GM18858 (cell line): ENCODE measurements at regions not wholly inside any gene's neighbourhood (a gene's known extent, or its start where the extent isn't known, plus 50 kb on each side); places are given as distances from the start of the nearest gene placed in this dataset.
"Not testable (repeated sequence)": the region's sequence is repeated elsewhere in the genome, so short reads cannot be mapped to it uniquely, and the experiment has no call there.

Experiments
- ATAC-seq: cut with Tn5 transposase; IDR thresholded peaks from one replicate; pipeline ENCODE4 v1.9.1; 2021; ENCODE audit not compliant: unreplicated experiment

DNA sequence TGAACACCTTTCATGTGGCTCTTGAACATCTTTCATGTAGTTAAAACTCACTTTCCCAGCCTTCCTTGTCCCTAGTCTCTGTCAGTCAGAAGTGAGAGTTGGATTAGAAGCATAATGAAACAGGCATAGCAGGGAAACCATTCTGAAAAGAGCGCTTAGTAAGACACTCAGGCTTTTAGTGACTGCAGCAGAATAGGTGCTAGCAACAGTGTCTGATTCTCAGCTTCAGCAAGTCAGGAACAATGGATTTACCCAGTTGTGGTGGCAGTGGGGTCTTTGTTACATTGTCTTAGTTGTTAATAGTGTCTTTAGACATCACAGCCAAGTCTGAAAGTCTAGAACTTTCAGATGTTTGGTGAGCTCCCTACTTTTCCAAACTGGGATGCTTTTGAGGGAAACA is 177.1 kb upstream of the PCDH7 start:
- ATAC-seq = no peak

DNA sequence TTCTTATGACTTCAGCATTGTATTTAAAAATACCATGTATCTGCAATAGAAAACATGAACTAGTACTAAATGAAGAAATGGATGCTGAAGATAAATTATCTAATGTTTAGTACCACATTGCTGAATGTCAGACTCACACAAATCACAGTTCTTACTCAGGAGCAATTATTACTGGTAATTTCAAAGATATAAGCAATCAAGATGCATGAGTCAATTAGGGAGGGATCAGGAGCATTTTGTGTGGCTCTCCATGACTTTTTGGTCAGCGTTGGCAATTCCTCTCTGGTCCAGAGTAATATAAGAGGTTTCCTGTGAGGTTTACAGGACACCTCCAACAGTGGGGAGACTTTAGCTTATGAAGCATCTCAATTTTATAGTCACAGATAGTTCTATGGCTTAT is 167.0 kb upstream of the PCDH7 start:
- ATAC-seq = no peak

- ATAC-seq = no peak
These were observed 166.5 kb upstream of the PCDH7 start for GRCh38 chr4:30553706-30554105.

DNA sequence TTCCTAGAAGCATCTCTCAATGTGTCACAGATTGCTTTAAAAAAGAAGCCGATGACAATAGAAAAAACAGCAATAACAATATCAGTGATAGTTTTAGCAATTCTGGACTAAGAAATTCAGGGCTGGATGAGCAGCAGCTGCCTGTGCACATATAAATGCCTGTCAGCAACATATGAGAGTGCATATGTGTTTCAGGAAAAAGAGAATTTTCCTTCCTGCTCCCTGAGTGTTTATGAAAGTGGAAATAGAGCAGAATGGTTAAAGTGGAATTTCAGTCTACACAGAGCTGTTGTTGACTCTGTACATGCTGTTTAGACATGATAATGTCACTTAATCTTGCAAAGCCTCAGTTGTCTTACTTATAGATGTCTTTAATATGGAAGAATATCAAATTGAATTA is 164.4 kb upstream of the PCDH7 start:
- no peak for ATAC-seq

- no peak for ATAC-seq
These were observed 160.7 kb upstream of the PCDH7 start for GRCh38 chr4:30559481-30559880.

- ATAC-seq = no peak
These were observed 133.3 kb upstream of the PCDH7 start for GRCh38 chr4:30586850-30587249.

DNA sequence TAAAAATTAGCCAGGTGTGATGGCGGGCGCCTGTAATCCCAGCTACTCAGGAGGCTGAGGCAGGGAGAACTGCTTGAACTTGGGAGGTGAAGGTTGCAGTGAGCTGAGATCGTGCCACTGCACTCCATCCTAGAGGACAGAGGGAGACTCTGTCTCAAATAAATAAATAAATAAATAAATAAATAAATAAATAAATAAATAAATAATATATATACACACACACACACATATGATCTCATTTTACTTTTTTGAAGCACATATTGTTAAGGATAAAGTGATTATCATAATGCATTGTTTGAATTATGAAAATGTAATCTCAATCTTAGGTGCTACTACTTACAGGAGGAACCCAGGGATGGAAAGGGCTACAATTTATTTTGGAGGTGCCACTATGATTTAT is 130.5 kb upstream of the PCDH7 start:
- ATAC-seq = not testable (repeated sequence)

DNA sequence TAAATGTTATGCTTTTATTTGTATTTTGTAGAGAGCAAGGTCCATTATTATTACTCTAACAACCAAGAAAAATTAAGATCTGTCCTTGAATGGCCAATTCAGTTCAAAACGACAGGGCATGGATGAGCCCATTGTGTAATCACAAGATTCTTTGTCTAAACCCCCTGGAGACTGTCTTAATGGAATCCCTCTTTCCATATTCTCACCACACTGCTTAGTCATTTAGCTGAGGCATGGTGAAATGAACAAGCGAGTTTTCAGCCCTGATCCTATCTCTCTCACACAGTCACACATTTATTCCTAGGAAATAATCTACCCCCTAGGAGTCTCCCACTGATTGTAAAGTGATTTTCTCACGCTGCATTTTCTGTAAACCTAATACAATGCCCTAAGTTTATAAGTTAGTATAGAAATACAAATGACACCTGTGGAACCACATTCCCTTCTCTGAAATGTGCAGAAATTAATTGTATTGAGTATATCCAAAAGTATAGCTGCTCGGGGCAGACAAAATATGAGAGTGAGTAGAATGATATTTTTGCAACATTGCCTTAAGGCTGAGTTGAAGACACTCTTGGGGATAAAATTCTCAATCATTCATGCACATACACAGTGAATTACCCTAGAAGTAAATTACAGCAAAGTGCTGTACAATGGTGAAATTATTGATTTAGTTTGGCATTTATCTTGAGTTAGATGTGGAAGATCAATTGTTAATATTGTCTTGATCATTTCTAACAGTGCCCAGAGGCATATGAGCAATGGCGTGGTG is 119.7 kb upstream of the PCDH7 start:
- ATAC-seq = no peak

- ATAC-seq = no peak
These were observed 118.9 kb upstream of the PCDH7 start for GRCh38 chr4:30601070-30601865.

DNA sequence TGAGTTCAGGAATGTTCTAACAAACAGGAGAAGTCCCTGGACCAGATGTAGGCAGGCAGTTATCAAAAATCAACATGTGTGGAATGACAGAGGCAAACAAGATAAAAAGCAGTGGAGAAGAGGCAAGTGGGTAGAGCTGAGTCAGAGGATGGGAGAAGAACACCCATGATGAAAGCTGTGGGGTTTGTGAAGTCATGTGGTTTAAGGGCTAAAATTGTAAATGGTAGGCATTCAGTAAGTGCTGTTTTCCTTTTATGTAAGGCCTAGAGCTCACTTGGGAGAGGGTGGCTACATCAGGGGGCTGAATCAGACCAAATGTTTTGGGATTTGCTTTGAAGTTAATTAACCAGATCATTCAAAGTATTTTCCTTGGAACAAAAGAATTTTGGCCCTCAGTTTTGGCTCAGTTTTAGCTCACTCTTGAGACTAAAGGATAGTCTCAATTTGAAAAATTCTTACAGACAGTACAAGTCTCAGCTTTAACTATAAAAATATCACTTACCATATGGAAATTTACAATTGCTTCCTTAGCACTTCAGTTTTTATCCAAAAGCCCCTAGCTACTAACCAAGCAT is 114.5 kb upstream of the PCDH7 start:
- ATAC-seq = no peak

DNA sequence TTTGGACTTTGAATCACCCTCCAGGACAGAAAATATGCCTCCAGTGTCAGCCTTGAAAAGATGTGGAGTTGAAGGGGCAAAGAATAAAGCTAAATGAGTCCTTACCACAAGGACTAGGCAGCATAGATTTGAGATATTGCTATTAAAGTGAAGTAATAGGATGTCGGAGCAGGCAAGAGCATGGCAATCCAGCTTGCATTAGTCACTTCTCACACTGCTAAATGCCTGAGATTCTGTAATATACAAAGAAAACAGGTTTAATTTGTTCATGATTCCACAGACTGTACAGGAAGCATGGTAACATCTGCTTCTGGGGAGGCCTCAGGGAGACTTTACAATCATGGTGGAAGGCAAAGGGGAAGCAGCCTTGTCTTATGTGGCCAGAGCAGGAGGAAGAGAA is 109.8 kb upstream of the PCDH7 start:
- no peak for ATAC-seq

DNA sequence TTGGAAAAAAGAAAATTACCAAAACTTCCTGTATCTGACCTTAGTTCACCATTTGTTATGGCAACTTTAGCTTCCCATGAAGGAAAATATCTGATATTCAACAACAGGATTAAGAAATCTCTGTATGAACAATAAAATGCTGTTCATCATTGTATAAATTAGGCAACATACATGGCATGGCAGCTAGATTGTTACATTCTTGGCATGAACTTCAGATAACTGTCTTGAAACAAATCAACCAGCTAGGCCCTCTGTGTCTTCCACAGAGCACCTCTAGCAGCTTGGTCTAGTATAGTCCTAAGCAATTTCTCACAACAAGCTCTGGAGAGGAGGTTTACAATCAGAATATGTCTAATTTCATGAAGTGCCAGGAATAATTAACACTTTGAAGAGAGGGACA is 105.4 kb upstream of the PCDH7 start:
- no peak for ATAC-seq

DNA sequence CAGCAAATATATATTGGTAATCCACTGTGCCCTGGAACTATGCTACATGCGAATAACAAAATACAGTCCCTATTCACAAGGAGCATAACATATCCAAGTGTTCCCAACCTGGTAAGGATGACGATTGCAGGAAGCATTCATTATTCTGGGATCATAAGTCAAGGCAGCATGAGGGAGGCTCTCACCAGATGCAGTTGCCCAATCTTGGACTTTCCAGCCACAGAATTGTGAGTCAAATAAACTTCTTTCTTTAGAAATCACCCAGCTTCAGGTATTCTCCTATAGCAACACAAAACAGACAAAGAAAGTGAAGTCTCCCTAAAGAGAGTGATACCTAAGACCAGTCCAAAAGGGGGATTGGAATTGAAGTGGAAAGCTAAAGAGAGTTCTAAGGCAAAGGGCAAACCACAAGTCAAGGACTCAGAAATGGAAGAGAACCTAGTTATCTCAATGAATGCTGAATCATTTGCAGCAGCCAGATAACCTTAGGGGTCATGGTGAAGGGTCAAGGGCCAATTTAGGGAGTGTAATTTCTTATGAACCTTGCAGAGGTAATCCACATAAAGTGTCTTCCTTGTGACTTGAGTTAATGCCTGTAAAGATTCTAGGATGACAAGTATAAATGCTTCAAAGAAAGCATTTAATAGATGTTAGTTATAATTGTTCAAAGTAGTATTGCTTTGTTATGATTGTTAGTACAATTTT is 103.1 kb upstream of the PCDH7 start:
- no peak for ATAC-seq

DNA sequence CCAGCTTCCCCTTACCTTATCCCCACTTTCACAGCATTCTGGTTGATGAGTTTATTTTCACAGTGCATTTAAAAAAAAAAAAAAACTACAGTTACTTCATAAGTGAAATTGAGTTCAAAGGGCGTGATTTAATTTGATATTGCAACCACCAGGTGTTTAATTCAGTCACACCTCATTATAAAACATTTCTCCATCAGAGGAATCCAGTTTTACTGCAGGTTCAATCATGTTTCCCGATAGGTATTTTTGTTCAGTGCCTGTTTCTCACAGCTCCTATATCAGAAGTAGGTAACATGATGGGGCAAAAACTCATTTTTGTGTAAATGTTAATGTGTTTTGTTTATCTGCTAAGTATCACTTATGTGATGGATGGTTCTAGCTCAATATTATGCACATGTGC is 102.3 kb upstream of the PCDH7 start:
- ATAC-seq = no peak

- no peak for ATAC-seq
These were observed 100.5 kb upstream of the PCDH7 start for GRCh38 chr4:30619679-30620078.

- no peak for ATAC-seq
These were observed 99.5 kb upstream of the PCDH7 start for GRCh38 chr4:30620711-30621110.

- ATAC-seq = no peak
These were observed 89.7 kb upstream of the PCDH7 start for GRCh38 chr4:30630431-30630830.

GRCh38 chr4:30632751-30633150 is 87.4 kb upstream of the PCDH7 start:
- ATAC-seq = no peak

- no peak for ATAC-seq
These were observed 78.8 kb upstream of the PCDH7 start for GRCh38 chr4:30641345-30641744.

DNA sequence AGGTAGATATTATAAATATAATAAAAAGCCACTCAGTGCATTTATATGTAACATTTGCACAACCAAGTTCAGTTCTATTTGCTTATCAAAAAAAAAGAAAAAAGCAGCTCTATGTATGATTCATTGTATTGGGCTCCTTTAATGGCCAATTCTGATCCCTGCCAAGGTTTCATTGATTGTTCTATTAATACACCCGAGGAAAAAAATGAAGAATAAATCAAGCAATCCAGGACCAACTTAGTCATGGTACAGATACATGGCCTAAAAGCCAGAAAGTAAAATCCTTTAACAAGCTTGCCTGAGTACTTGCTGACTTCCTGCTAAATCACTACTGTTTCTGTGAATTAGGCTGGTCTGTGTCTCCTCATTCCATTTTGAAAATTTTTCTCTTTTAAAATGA is 77.6 kb upstream of the PCDH7 start:
- ATAC-seq = no peak

DNA sequence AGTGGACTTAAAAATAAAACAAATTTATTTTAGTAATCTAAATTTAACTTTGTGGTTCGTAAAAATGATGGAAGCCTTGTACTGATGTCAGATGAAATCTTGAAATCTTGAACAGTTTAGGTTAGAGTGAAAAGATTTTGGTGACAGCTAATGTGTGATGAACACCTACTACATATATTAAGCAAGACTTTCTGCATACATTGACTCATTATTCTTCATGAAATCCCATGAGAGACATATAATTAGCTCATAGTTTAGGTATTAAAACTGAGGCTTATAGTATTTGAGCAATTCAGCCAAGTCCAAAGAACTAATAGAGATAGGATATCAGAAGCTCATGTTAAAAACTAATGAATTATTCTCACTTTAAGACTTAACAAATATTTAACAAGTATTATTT is 66.9 kb upstream of the PCDH7 start:
- ATAC-seq = no peak

- ATAC-seq = no peak
These were observed 63.3 kb upstream of the PCDH7 start for GRCh38 chr4:30656828-30657227.
